BLaER1 treated with 17β-estradiol and CSF1 and Interleukin-3, amounts not matched to agents 10 nM and 100 nM (cell line): ENCODE measurements at regions not wholly inside any gene's neighbourhood (a gene's known extent, or its start where the extent isn't known, plus 50 kb on each side); places are given as distances from the start of the nearest gene placed in this dataset.
A peak's percentile ranks its signal among the peaks of the same experiment; 100 is the strongest.
"Not testable (repeated sequence)": the region's sequence is repeated elsewhere in the genome, so short reads cannot be mapped to it uniquely, and the experiment has no call there.

ENCODE experiments used
- H3K27ac ChIP-seq, 11 experiments: shearing (Covaris generic); formaldehyde crosslinking; 2 replicates each; pipeline ENCODE4 v1.8.1; 2022
- H3K27me3 ChIP-seq, 11 experiments: shearing (Covaris generic); formaldehyde crosslinking; 2 replicates each; pipeline ENCODE4 v1.8.1; 2022
- H3K36me3 ChIP-seq, 11 experiments: shearing (Covaris generic); formaldehyde crosslinking; 2 replicates each; pipeline ENCODE4 v1.8.1; 2022
- H3K4me1 ChIP-seq, 10 experiments: shearing (Covaris generic); formaldehyde crosslinking; 2 replicates each; pipeline ENCODE4 v1.8.1; 2022
- H3K4me2 ChIP-seq, 11 experiments: shearing (Covaris generic); formaldehyde crosslinking; 2 replicates each; pipeline ENCODE4 v1.8.1; 2022
- H3K4me3 ChIP-seq, 10 experiments: shearing (Covaris generic); formaldehyde crosslinking; 2 replicates each; pipeline ENCODE4 v1.8.1; 2022
- H3K9ac ChIP-seq, 11 experiments: shearing (Covaris generic); formaldehyde crosslinking; 2 replicates each; pipeline ENCODE4 v1.8.1; 2022
- H3K9me3 ChIP-seq, 11 experiments: shearing (Covaris generic); formaldehyde crosslinking; replicated peaks in 1 of 11; 2 replicates each; pipeline ENCODE4 v1.8.1; 2022
- H4K20me1 ChIP-seq, 11 experiments: shearing (Covaris generic); formaldehyde crosslinking; 2 replicates each; pipeline ENCODE4 v1.8.1; 2022
- Cebpa-rat ChIP-seq, 11 experiments: shearing (Covaris generic); IDR thresholded peaks; 2 replicates each; pipeline ENCODE4 v1.8.1; 2022

- H3K9ac ChIP-seq, result no peak overlapping the region
- H3K27me3 ChIP-seq, result no peaks in the 10 kb centered on the region
- H3K27ac ChIP-seq, result peak overlapping the region in 1 of 11 experiments; percentile 17; a peak in 1 of 22 replicates
- H4K20me1 ChIP-seq, result no peaks in the 10 kb centered on the region
- no peak overlapping the region for H3K4me3 ChIP-seq
- peak overlapping the region in 4 of 11 experiments; percentile 36 to 46 (median 38); a peak in 6 of 22 replicates for H3K4me2 ChIP-seq
- peaks cover 0 to 3% (median 0%) of the 10 kb centered on the region in 11 experiments; a peak in 1 of 22 replicates for H3K36me3 ChIP-seq
- peaks cover 10 to 27% (median 18%) of the 10 kb centered on the region in 11 experiments; a peak in 17 of 22 replicates for H3K9me3 ChIP-seq
- H3K4me1 ChIP-seq, result peaks cover 18 to 42% (median 30%) of the 10 kb centered on the region in 10 experiments
- TF ChIP-seq Cebpa-rat (IDR thresholded peaks at IDR 0.05), result no peak
Measured at GRCh38 chr10:23534761-23535160, 95.9 kb downstream of the OTUD1 start.

- Histone ChIP-seq H3K4me1 (peaks cover 24 to 49% (median 36%) of the 10 kb centered on the region in 10 experiments), H3K36me3 (peaks cover 0 to 3% (median 0%) of the 10 kb centered on the region in 11 experiments; a peak in 1 of 22 replicates), H3K4me2 (no peak overlapping the region), H3K9me3 (peaks cover 10 to 28% (median 18%) of the 10 kb centered on the region in 11 experiments; a peak in 17 of 22 replicates), H3K9ac (no peak overlapping the region), H3K4me3 (no peak overlapping the region), H3K27me3 (no peaks in the 10 kb centered on the region), H3K27ac (peak overlapping the region in 1 of 11 experiments; percentile 17; a peak in 1 of 22 replicates), H4K20me1 (no peaks in the 10 kb centered on the region)
- no peak for TF ChIP-seq Cebpa-rat (IDR thresholded peaks at IDR 0.05)
Measured at GRCh38 chr10:23535381-23535780, 96.5 kb downstream of the OTUD1 start.

- Histone ChIP-seq H4K20me1 (no peaks in the 10 kb centered on the region), H3K9me3 (peaks cover 28 to 56% (median 46%) of the 10 kb centered on the region in 11 experiments; a peak in 21 of 22 replicates), H3K36me3 (peaks cover 0 to 3% (median 0%) of the 10 kb centered on the region in 11 experiments; a peak in 1 of 22 replicates), H3K4me1 (peaks cover 40 to 56% (median 44%) of the 10 kb centered on the region in 10 experiments), H3K27me3 (no peaks in the 10 kb centered on the region), H3K9ac (peak overlapping the region in 3 of 11 experiments; percentile 66 to 81 (median 77); a peak in 4 of 22 replicates), H3K27ac (peak overlapping the region in 8 of 11 experiments; percentile 79 to 97 (median 91); a peak in 16 of 22 replicates), H3K4me2 (peak overlapping the region; percentile 69 to 84 (median 73); a peak in 18 of 22 replicates), H3K4me3 (no peak overlapping the region)
- no peak for TF ChIP-seq Cebpa-rat (IDR thresholded peaks at IDR 0.05)
Measured at GRCh38 chr10:23538968-23539367, 100.1 kb downstream of the OTUD1 start.

GRCh38 chr10:23540401-23541030 lies 101.6 kb downstream of the OTUD1 start:
- Histone ChIP-seq H3K36me3 (peaks cover 0 to 7% (median 0%) of the 10 kb centered on the region in 11 experiments; a peak in 5 of 22 replicates), H3K4me2 (peak overlapping the region; percentile 69 to 84 (median 73)), H3K4me3 (peak overlapping the region in 6 of 10 experiments; percentile 1 to 35 (median 10); a peak in 8 of 20 replicates), H3K9me3 (peaks cover 44 to 72% (median 61%) of the 10 kb centered on the region in 11 experiments), H3K27ac (peak overlapping the region; percentile 46 to 97 (median 86)), H4K20me1 (no peaks in the 10 kb centered on the region), H3K27me3 (no peaks in the 10 kb centered on the region), H3K4me1 (peaks cover 31 to 53% (median 38%) of the 10 kb centered on the region in 10 experiments), H3K9ac (peak overlapping the region; percentile 11 to 81 (median 66); a peak in 18 of 22 replicates)
- TF ChIP-seq Cebpa-rat (IDR thresholded peaks at IDR 0.05), result peak in 8 of 11 experiments; percentile 10 to 75 (median 58); a peak in 8 of 22 replicates

- Histone ChIP-seq H3K9ac (no peak overlapping the region), H3K9me3 (peaks cover 71 to 87% (median 85%) of the 10 kb centered on the region in 11 experiments), H3K27ac (peak overlapping the region in 1 of 11 experiments; percentile 20; a peak in 2 of 22 replicates), H4K20me1 (no peaks in the 10 kb centered on the region), H3K4me1 (peaks cover 34 to 41% (median 36%) of the 10 kb centered on the region in 10 experiments), H3K36me3 (peaks cover 0 to 13% (median 3%) of the 10 kb centered on the region in 11 experiments; a peak in 6 of 22 replicates), H3K4me2 (no peak overlapping the region), H3K4me3 (no peak overlapping the region), H3K27me3 (no peaks in the 10 kb centered on the region)
- TF ChIP-seq Cebpa-rat (IDR thresholded peaks at IDR 0.05), result no peak
Measured at GRCh38 chr10:23543691-23544380, 105.0 kb downstream of the OTUD1 start.

- H3K27me3 ChIP-seq, H3K9ac ChIP-seq, H3K4me2 ChIP-seq, H4K20me1 ChIP-seq: not testable (repeated sequence)
- Histone ChIP-seq H3K4me3 (peak overlapping the region in 2 of 10 experiments; percentile 15 to 33; a peak in 2 of 20 replicates), H3K36me3 (peaks cover 0 to 13% (median 0%) of the 10 kb centered on the region in 11 experiments; a peak in 5 of 22 replicates), H3K9me3 (peaks cover 82 to 98% (median 95%) of the 10 kb centered on the region in 11 experiments), H3K4me1 (peaks cover 13 to 21% (median 16%) of the 10 kb centered on the region in 10 experiments), H3K27ac (0 out of 22 replicates have a peak overlapping the region, but pooled peaks of 1 of the 11 experiments have one; percentile 11)
Measured at GRCh38 chr10:23545866-23546265, 107.0 kb downstream of the OTUD1 start.

GRCh38 chr10:23556727-23557440 lies 118.0 kb downstream of the OTUD1 start:
- Histone ChIP-seq H3K27me3 (no peaks in the 10 kb centered on the region), H3K9me3 (peaks cover 27 to 57% (median 41%) of the 10 kb centered on the region in 11 experiments), H3K36me3 (no peaks in the 10 kb centered on the region), H3K4me2 (peak overlapping the region; percentile 59 to 83 (median 73)), H3K9ac (peak overlapping the region in 8 of 11 experiments; percentile 15 to 49 (median 40); a peak in 8 of 22 replicates), H4K20me1 (no peaks in the 10 kb centered on the region), H3K27ac (peak overlapping the region; percentile 8 to 80 (median 72); a peak in 21 of 22 replicates), H3K4me1 (peaks cover 21 to 35% (median 29%) of the 10 kb centered on the region in 10 experiments), H3K4me3 (no peak overlapping the region)
- TF ChIP-seq Cebpa-rat (IDR thresholded peaks at IDR 0.05), result 0 out of 22 replicates have a peak, but pooled peaks of 1 of the 11 experiments have one; percentile 31

GRCh38 chr10:23557777-23558176 lies 118.9 kb downstream of the OTUD1 start:
- H3K4me3 ChIP-seq, result no peak overlapping the region

More at GRCh38 chr10:23557777-23558176, 118.9 kb downstream of the OTUD1 start:
- Histone ChIP-seq H3K9ac (0 out of 22 replicates have a peak overlapping the region, but pooled peaks of 1 of the 11 experiments have one; percentile 18), H3K9me3 (peaks cover 35 to 66% (median 49%) of the 10 kb centered on the region in 11 experiments), H3K4me2 (peak overlapping the region; percentile 59 to 83 (median 73)), H3K27ac (peak overlapping the region in 9 of 11 experiments; percentile 58 to 80 (median 71); a peak in 14 of 22 replicates), H3K4me1 (peaks cover 21 to 35% (median 29%) of the 10 kb centered on the region in 10 experiments), H3K36me3 (no peaks in the 10 kb centered on the region), H4K20me1 (no peaks in the 10 kb centered on the region), H3K27me3 (no peaks in the 10 kb centered on the region)
- no peak for TF ChIP-seq Cebpa-rat (IDR thresholded peaks at IDR 0.05)
